ENCODE measurements at regions not wholly inside any gene's neighbourhood (a gene's known extent, or its start where the extent isn't known, plus 50 kb on each side); places are given as distances from the start of the nearest gene placed in this dataset.
"Not testable (repeated sequence)": the region's sequence is repeated elsewhere in the genome, so short reads cannot be mapped to it uniquely, and the experiment has no call there.

GRCh38 chr5:17037751-17038150 lies 101.7 kb upstream of the MYO10 start:
- no peak for DNase-seq (ENCODE audit: low read depth)

GRCh38 chr5:17039170-17039569 lies 103.1 kb upstream of the MYO10 start:
- DNase-seq (ENCODE audit: low read depth) = no peak

GRCh38 chr5:17042041-17042440 lies 106.0 kb upstream of the MYO10 start:
- no peak for DNase-seq (ENCODE audit: low read depth)

GRCh38 chr5:17046320-17046719 lies 110.2 kb upstream of the MYO10 start:
- no peak for DNase-seq (ENCODE audit: low read depth)

- DNase-seq (ENCODE audit: low read depth) = no peak
These were observed 114.1 kb upstream of the MYO10 start for GRCh38 chr5:17050236-17050635.

- no peak for DNase-seq (ENCODE audit: low read depth)
These were observed 118.8 kb upstream of the MYO10 start for GRCh38 chr5:17054911-17055310.

- no peak for DNase-seq (ENCODE audit: low read depth)
These were observed 120.1 kb upstream of the MYO10 start for GRCh38 chr5:17056141-17056631.

GRCh38 chr5:17058438-17058837 lies 122.3 kb upstream of the MYO10 start:
- DNase-seq (ENCODE audit: low read depth) = no peak

GRCh38 chr5:17061973-17062470 lies 125.9 kb upstream of the MYO10 start:
- no peak for DNase-seq (ENCODE audit: low read depth)

- DNase-seq (ENCODE audit: low read depth) = not testable (repeated sequence)
These were observed 126.7 kb upstream of the MYO10 start for GRCh38 chr5:17062741-17063140.

- no peak for DNase-seq (ENCODE audit: low read depth)
These were observed 128.2 kb upstream of the MYO10 start for GRCh38 chr5:17064241-17064640.

- no peak for DNase-seq (ENCODE audit: low read depth)
These were observed 129.4 kb upstream of the MYO10 start for GRCh38 chr5:17065458-17065857.

GRCh38 chr5:17066026-17066425 lies 129.9 kb upstream of the MYO10 start:
- not testable (repeated sequence) for DNase-seq (ENCODE audit: low read depth)

- DNase-seq (ENCODE audit: low read depth) = no peak
These were observed 131.7 kb upstream of the MYO10 start for GRCh38 chr5:17067657-17068392.

GRCh38 chr5:17069995-17070511 lies 134.0 kb upstream of the MYO10 start:
- no peak for DNase-seq (ENCODE audit: low read depth)

GRCh38 chr5:17070647-17071046 lies 134.6 kb upstream of the MYO10 start:
- DNase-seq (ENCODE audit: low read depth) = no peak

GRCh38 chr5:17075236-17075635 lies 139.1 kb upstream of the MYO10 start:
- DNase-seq (ENCODE audit: low read depth) = no peak

- no peak for DNase-seq (ENCODE audit: low read depth)
These were observed 140.2 kb upstream of the MYO10 start for GRCh38 chr5:17076272-17076671.

GRCh38 chr5:17077440-17078233 lies 139.8 kb upstream of the BASP1 start:
- DNase-seq (ENCODE audit: low read depth) = no peak

GRCh38 chr5:17079562-17079961 lies 137.9 kb upstream of the BASP1 start:
- no peak for DNase-seq (ENCODE audit: low read depth)

- no peak for DNase-seq (ENCODE audit: low read depth)
These were observed 137.1 kb upstream of the BASP1 start for GRCh38 chr5:17080361-17080760.

GRCh38 chr5:17081142-17081541 lies 136.3 kb upstream of the BASP1 start:
- DNase-seq (ENCODE audit: low read depth) = no peak

- DNase-seq (ENCODE audit: low read depth) = not testable (repeated sequence)
These were observed 134.2 kb upstream of the BASP1 start for GRCh38 chr5:17083276-17083675.
